ENCODE measurements at regions not wholly inside any gene's neighbourhood (a gene's known extent, or its start where the extent isn't known, plus 50 kb on each side); places are given as distances from the start of the nearest gene placed in this dataset.

- TF ChIP-seq CEBPB (IDR thresholded peaks at IDR 0.05) (no peak), YY1 (IDR thresholded peaks at IDR 0.05; ENCODE audit: low read depth) (no peak), FOXM1 (IDR thresholded peaks at IDR 0.05; ENCODE audit: borderline replicate concordance, low read depth) (no peak), EGR1 (IDR thresholded peaks at IDR 0.05) (no peak), ZBTB7A (IDR thresholded peaks at IDR 0.05; ENCODE audit: low read depth) (no peak), CREB1 (IDR thresholded peaks at IDR 0.05; ENCODE audit: low read depth) (no peak), EP300 (IDR thresholded peaks at IDR 0.05; ENCODE audit: borderline replicate concordance) (no peak), TAF1 (IDR thresholded peaks at IDR 0.05; ENCODE audit: low read depth) (no peak), TCF12 (IDR thresholded peaks at IDR 0.05; ENCODE audit: low read depth) (no peak), TEAD4 (IDR thresholded peaks at IDR 0.05) (no peak), RAD21 (IDR thresholded peaks at IDR 0.05; ENCODE audit: low read depth) (no peak), MAX (IDR thresholded peaks at IDR 0.05) (no peak), NFIC (IDR thresholded peaks at IDR 0.05) (no peak)
- TF ChIP-seq, protein P1, sequence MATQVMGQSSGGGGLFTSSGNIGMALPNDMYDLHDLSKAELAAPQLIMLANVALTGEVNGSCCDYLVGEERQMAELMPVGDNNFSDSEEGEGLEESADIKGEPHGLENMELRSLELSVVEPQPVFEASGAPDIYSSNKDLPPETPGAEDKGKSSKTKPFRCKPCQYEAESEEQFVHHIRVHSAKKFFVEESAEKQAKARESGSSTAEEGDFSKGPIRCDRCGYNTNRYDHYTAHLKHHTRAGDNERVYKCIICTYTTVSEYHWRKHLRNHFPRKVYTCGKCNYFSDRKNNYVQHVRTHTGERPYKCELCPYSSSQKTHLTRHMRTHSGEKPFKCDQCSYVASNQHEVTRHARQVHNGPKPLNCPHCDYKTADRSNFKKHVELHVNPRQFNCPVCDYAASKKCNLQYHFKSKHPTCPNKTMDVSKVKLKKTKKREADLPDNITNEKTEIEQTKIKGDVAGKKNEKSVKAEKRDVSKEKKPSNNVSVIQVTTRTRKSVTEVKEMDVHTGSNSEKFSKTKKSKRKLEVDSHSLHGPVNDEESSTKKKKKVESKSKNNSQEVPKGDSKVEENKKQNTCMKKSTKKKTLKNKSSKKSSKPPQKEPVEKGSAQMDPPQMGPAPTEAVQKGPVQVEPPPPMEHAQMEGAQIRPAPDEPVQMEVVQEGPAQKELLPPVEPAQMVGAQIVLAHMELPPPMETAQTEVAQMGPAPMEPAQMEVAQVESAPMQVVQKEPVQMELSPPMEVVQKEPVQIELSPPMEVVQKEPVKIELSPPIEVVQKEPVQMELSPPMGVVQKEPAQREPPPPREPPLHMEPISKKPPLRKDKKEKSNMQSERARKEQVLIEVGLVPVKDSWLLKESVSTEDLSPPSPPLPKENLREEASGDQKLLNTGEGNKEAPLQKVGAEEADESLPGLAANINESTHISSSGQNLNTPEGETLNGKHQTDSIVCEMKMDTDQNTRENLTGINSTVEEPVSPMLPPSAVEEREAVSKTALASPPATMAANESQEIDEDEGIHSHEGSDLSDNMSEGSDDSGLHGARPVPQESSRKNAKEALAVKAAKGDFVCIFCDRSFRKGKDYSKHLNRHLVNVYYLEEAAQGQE (IDR thresholded peaks at IDR 0.05; ENCODE audit: low read depth) = no peak
Observed at GRCh38 chr17:70878879-70879278, 709.5 kb downstream of the KCNJ2 start.
